ENCODE measurements at regions not wholly inside any gene's neighbourhood (a gene's known extent, or its start where the extent isn't known, plus 50 kb on each side); places are given as distances from the start of the nearest gene placed in this dataset.
"Not testable (repeated sequence)": the region's sequence is repeated elsewhere in the genome, so short reads cannot be mapped to it uniquely, and the experiment has no call there.

DNA sequence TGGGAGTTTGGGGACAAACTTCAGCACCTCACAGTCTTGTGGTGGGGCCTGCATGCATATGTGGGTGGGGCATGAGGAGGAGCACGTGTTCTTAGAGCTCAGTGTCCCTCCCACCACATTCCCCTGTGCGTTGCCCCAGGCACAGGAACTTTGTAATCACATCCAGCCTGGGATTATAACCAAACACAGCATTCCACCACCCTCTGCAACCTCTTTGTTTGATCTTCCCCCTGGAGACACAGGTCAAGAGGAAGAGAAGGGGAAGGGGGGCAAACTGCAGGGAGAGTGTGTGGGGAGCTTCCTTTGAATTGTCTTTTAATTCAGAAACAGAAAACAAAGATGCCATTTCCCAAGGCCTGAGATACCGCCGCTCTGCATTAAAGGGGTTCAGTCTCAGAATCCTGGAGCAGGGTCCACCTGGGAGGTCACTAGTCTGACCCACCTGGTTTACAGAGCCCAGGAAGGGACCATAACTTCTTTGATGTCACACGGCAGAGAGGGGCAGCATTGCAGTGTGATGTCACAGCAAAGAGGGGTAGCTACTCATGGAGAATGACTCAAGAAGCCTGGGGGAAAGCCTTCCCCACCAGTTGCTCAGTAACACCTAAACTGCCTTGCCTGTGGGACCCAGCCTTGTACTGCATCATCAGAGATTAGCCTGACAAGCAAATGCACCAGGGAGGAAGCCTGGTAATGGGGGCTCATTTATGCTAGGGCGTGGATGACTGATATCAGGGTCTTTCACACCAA, 106.3 kb upstream of the RNU6-1 start:
- DNase-seq, result peak; percentile 69

DNA sequence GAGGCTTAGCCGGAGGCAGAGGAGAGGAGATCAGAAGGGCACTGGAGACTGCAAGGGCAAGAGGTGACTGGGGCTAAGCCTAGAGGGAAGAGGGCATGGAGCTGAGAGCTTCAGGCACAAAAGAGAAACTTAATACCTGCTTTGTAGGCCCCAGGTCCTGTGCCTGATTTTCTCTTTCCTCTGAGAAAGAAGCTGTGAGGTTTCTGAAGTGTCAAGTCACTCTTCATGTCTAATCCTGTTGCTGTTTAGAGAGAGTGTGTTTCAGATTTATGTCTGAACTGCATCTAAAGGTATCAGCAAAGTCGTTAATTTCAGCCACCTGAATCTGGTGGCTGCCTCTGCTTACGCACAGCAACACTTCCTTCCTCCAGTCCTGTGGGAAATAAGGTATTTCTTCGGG, 106.9 kb upstream of the RNU6-1 start:
- no peak for DNase-seq

DNA sequence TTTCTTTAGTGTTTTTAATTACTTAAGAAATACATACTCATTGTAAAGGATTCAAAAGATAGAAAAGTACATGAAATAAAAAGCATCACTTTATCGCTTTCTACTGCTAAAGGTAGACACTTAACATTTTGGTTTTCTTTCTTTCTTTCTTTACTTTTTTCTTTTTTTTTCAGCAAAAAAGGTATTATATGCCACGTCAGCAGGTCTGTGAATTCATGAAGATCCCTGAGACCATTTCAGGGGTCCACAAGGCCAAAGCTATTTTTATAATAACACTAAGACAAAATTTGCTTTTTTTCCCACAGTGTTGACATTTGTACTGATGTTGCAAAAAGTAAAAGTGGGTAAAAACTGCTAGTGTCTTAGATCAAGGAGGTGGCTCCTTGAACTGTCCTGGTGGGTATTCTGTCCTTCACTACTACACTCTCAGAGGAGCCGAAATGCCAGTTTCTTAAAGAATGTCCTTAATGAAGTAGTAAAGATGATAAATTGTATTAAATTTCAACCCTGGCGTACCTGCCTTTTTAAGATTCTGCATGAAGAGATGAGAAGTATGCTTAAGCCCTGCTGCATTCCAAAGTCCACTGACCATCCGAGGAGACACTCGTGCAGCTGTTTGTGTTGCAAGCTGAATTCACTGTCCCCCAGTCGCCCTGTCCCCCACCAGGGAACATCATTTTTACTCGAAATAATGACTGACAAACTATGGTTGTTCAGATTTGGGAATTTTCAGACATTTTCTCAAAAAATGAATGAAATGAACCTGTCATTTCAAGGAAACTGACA, 106.7 kb upstream of the PIAS1 start:
- no peak for DNase-seq

DNA sequence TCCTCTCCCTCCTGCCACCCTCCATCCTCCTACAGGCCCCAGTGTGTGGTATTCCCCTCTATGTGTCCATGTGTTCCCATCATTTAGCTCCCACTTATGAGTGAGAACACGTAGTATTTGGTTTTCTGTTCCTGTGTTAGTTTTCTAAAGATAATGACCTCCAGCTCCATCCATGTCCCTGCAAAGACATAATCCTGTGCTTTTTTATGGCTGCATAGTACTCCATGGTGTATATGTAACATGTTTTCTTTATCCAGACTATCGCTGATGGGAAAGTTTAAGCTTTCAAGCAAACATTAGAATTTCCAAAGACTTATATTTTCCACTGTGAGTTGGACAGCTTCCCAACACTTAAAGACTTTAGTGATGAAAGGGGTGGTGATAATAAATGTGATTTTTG, 105.9 kb upstream of the PIAS1 start:
- DNase-seq, result no peak

DNA sequence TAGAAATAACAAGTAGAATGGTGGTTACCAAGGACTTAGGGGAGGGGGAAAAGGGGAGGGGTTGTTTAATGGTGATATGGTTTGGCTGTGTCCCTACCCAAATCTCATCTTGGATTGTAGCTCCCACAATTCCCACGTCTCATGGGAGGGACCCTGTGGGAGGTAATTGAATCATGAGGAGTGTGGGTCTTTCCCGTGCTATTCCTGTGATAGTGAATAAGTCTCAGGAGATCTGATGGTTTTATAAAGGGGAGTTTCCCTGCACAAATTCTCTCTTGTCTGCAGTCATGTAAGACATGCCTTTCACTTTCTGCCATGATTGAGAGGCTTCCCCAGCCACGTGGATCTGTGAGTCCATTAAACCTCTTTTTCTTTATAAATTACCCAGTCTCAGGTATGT, 102.9 kb upstream of the PIAS1 start:
- not testable (repeated sequence) for DNase-seq

DNA sequence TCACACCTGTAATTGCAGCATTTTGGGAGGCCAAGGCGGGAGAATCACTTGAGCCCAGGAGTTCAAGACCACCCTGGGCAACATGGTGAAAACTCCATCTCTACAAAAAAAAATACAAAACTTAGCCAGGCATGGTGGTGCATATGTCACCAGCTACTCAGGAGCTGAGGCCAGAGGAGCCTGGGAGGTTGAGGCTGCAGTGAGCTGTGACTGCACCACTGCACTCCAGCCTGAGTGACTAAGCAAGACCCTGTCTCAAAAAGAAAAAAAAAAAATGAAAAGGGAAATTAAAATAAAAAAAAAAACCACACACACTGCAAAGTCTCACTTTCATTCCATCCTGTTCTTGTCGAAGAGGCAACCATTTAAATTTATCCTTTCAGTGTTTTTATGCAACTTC, 100.8 kb upstream of the PIAS1 start:
- no peak for DNase-seq

DNA sequence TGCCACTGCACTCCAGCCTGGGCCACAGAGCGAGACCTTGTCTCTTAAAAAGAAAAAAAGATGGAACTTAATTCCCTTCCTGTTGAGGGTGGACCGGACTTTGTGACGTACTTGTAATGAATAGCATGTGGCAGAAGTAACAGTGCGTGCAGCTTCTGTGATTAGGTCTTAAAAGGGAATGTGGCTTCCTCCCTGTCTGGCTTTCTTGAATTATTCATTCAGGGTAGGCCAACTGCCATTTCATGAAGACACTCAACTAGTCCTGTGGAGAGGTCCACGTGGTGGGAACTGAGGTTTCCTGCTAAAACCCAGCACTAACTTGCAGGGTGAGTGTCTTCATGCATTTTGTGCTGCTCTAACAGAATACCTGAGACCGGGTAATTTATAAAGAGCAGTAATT, 98.9 kb upstream of the PIAS1 start:
- DNase-seq, result no peak

DNA sequence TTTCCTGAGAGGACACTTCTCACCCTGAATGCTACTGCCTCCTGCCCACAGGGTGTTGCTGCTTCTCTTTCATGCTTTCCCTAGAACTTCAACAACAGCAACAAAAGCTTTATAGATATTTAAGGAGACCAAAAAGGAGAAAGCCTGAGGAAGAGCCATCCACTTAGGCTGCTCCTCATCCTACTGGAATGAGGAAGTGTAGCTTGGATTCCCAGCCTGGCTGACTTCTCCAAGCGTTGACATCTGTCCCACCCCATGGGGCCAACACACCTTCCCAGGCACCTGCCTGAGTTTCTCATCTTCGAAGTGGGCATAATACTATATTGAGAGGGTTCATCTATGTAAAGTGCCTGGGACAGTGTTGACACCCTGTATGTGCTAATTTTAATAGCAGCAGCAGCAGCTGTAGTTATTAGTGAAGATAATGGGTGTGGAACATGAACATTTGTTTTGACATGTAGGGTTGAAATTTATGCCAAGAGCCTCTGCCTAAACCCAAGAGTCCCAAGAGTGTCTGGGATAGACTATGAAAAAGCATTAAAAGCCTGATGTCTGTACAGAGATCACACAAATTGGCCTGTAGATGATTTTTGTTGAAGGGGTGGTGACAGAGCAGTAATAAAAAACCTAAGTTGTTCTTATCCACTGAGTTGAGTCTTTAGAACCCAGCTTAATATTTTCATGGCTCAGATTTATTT, 96.5 kb upstream of the PIAS1 start:
- DNase-seq, result no peak

DNA sequence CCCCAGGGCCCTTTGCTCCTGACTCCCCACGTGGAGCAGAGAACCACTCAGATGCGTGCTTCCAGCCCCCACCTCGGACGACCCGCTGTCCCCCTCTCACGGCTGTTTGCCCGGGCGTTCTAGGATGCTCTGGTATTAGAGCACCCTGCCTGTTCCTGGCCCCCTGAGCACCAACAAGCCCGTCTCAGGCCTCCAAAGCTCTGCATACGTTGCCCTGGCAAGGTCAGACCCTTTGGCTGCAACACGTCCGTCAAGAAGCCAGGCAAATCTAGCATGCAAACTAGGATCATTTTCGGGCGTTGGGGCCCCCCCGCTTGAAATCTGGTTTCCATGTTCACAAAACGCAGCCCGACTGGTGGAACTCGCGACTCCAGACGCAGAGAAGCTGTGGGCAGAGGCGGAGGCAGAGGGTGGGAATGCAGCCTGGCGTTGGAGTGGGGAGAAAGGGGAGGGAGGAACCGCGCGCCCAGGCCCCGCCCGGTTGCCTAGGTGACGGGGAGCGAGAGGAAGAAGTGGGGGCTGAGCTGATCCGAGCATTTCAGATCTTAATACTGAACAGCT, 86.2 kb upstream of the PIAS1 start:
- peak; percentile 70 for DNase-seq

DNA sequence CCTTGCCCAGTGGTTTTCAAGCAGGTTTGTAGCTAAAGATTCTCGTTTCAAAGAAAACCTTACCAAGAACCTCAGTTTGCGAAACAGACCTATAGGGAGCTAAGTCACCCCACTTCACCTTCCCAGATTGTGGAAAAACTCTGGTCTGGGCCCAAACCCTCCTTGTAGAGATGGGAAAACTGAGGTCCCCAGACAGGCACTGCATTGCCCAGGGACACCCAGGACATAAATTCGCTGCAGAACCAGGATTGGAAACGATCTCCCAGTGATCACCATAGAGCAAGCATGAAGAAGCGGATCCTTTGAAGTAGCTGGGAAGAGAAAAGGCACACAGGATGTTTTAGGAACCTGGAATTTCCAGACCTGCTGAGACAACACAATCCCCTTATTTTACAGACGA, 85.6 kb upstream of the PIAS1 start:
- DNase-seq, result no peak

DNA sequence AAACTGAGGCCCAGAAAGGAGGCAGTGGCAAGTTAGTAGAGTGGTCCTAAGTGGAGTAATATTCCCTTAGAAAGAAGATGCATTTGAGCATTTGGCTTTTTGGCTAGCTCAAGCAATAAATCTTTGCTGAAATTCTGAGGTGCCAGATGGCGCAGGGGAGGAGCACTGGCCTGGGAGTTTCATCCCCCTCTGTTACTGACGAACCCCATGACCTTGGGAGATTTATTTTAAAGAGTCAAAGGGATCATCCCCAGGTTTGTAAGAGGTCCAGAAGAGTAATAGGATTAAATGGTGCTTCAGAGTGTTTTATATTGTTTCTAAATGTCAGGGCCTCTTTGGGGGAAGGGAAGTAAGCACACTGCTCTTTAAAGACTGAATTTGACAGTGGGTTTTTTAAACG, 85.1 kb upstream of the PIAS1 start:
- no peak for DNase-seq

DNA sequence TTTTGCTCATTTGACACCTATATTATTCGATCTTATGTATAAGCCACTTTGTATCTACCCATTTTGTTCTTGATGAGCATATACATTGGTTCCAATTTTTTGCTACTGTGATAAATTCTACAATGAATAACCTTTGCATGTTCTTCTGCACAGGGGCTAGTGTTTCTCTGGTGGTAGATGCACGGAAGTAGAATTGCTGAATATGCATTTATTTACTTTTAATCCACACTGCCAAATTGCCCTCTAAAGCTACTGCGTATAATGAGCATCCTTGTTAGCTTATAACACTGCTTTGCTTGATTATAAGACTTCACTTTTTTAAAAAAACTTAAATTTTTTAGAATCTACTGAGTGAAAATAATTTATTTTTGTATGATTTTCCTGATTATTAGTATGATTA, 84.2 kb upstream of the PIAS1 start:
- DNase-seq, result no peak

DNA sequence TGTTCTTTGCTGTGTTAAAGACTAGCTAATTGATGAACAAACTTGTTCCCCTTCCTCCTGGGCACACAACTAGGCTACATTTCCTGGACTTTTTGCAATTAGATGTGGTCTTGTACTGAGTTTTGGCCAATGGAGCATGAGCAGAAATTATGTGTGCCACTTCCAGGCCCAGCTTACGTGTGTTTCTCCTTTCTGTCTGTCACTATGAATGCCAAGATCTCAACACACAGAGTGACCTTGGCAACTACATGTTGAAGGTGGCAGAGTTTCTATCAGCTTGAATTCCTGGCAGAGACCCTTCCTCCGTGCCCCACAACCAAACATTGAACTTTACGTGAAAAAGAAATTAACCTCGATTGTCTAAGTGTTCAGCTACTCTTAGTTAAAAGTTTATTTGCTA, 81.7 kb upstream of the PIAS1 start:
- DNase-seq, result no peak

DNA sequence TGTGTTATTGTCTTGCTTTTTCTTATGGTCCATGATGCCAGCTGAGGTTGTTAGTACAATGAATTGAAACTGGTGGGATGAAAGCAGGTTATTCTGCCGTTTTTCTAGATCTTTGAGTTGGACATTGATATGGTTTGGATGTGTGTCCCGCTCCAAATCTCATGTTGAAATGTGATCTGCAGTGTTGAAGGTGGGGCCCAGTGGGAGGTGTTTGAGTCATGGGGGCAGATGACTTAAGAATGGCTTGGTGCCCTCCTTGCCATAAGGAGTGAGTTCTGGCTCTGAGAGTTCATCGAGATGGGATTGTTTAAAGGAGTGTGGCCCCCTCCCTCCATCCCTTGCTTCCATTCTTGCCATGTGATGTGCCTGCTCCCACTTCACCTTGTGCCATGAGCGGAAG, 80.3 kb upstream of the PIAS1 start:
- no peak for DNase-seq

DNA sequence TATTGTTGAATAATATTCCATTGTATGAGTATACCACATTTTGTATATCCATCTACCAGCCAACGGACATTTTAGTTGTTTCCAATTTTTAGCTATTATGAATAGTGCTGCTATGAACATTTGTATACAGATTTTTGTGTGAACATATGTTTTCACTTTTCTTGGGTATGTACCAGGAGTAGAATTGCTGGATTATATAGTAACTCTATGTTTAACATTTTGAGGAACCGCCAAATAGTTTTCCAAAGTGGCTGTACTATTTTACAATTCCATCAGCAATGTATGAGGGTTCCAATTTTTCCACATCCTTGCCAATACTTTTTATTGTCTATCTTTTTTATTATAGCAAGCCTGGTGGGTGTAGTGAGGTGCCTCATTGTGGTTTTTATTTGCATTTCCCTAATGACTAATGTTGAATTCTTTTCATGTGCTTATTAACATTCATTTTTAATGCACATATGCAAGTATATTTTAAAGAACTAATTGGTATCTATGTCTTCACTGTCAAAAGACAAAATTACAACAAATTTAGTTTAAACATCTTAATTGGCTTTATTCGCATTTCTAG, 77.5 kb upstream of the PIAS1 start:
- no peak for DNase-seq

DNA sequence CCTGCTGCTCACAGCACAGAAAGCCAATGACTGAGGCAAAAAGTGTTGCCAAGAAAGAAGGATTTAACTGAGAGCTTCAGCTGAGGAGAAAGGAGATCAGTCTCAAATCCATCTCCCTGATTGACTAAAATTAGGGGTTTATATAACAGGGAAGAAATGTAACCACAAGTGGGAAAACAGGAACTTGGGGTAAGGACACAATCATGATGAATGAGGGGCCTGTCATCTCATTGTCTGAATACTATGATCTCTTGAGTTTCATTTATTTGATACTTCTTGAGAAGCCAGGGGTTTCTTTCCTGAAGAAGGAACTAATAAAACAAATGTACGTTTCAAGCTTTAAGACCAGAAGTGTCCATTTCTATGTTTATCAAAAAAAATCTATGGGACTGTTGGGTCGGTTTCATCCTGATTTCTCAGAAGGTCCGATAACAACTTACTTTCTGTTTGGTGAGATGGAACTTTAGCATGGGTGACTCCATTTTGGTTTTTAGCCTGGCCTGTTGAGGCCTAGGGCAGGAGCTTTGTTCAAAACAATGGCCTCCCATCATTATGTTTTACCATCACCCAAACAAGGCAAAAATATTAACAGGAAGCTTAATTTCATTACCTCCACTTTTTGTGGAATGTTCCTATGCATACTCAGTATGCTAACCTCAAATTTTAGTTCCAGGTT, 76.6 kb upstream of the PIAS1 start:
- DNase-seq, result no peak

DNA sequence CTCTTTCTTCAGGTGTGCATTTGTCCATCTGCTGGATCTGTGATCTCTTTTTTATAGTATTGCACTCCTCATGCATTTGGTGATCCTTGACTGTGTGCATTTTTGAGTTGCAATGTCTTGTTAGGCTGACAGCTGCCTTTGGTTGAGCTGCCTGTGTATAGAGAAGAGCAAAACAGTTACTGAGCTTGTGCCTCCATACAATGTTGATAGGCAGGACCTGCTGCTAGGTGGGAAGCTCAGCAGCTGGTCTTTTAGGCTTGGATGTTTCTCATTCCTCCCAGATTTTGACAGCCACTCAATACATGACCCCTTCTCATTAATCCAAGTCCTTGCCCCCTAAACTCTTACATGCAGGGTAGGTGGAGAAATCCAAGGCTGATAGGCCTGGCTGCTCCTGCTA, 74.8 kb upstream of the PIAS1 start:
- DNase-seq, result no peak

DNA sequence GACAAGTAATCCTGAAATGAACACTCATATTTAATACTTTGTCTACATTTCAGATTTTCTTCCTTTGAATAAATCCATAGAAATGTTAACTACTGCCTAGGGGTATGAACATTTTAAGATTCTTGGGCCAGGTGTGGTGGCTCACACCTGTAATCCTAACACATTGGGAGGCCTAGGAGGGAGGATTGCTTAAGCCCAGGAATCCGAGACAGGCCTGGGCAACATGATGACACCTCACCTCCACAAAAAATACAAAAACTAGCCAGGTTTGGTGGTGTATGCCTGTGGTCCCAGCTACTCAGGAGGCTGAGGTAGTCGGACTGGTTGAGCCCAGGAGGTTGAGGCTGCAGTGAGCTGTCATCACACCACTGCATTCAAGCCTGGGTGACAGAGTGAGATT, 73.9 kb upstream of the PIAS1 start:
- DNase-seq, result no peak

DNA sequence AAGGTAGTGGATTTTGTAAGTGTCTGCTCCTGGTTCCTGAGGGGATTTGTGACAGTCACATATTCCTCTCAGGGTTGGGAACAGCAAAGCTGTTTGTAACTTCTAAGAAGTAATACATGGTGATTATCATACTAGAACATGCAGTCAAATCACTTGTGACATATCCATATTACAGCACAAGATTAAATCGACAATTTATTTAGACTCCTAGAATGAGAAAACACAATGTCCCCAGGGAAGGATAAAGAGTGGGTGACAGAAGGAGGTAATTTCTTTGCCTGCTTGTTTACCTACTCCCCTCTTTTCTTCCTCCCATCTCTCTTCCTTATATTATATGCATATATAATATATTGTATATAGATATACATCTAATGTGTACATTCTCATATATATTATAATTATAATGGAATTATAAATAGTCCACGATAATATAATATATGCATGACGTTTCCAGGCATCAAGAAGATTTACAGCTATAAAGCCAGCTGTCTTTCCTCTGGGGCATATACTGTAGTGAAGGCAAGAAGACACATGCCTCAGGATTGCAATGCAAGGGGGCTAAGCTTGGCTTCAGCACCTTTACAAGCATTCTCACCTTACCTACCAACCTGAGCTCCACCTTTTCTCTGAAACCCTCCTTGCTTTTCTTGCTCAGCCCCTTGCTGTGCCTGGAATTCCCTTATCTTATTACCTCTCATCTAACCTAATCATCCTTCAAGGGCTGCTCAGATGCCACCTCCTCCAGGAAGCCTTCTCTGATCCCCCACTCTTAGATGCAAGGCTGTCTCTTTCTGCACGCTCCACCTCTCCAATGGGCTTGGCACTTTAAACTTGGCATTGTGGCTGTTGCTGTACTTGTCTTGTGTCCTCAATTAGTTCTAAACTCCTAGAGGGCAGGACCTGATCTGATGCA, 73.1 kb upstream of the PIAS1 start:
- DNase-seq, result no peak

DNA sequence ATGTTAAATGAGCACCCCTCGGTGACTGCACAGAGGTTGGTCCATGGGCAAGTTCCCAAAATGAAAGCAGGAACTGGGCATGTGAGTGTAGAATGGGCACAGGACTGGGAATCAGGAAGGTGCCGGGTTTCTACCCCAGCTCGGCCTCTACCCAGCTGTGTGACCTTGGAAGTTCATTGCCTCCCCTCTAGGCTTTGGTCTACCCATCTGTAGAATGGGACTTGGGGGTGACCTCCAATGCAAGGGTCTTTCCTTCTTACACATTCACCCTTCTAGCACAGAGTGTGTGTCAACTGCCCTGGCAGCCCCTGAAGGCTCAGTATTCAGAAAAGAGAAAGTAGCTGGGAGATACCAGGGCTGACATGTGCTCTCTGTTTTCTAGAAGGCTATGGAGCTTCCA, 72.3 kb upstream of the PIAS1 start:
- DNase-seq, result no peak

DNA sequence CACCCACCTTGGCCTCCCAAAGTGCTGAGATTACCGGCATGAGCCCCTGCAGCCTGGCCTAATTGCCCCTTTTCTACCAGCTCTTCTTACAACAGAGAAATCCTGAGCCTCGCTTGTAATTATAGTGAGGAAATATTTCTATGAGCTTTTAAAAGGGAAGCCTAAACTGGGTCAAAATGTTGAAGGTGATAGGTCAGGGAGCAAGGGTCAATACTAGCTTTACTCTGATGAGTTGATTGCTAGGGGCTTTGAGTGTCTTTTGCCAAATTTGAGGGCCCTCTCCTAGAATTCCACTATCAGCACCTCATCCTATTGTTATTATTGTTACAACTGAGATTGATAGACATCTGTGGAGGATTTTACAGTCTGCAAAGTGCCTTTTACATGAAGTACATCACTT, 62.4 kb upstream of the PIAS1 start:
- no peak for DNase-seq
